Ishikawa (cell line): ENCODE measurements at regions not wholly inside any gene's neighbourhood (a gene's known extent, or its start where the extent isn't known, plus 50 kb on each side); places are given as distances from the start of the nearest gene placed in this dataset.

ENCODE experiments used
- CREB1 ChIP-seq: IDR thresholded peaks from 2 replicates; pipeline ENCODE4 v1.6.1; 2012; ENCODE audit warnings: low read depth
- EP300 ChIP-seq: IDR thresholded peaks from 2 replicates; pipeline ENCODE4 v1.6.1; 2012; ENCODE audit warnings: borderline replicate concordance
- RAD21 ChIP-seq: IDR thresholded peaks from 2 replicates; pipeline ENCODE4 v1.6.1; 2012; ENCODE audit warnings: low read depth
- REST ChIP-seq: IDR thresholded peaks from 2 replicates; pipeline ENCODE4 v1.6.1; 2012; ENCODE audit warnings: low read depth, mild to moderate bottlenecking
- TAF1 ChIP-seq: IDR thresholded peaks from 2 replicates; pipeline ENCODE4 v1.6.1; 2012; ENCODE audit warnings: low read depth, mild to moderate bottlenecking
- TEAD4 ChIP-seq: IDR thresholded peaks from 2 replicates; pipeline ENCODE4 v1.6.1; 2012
- YY1 ChIP-seq: IDR thresholded peaks from 2 replicates; pipeline ENCODE4 v1.6.1; 2012; ENCODE audit warnings: low read depth
- TF ChIP-seq, protein P1 (sequence below): IDR thresholded peaks from 2 replicates; pipeline ENCODE4 v1.6.1; 2012

DNA sequence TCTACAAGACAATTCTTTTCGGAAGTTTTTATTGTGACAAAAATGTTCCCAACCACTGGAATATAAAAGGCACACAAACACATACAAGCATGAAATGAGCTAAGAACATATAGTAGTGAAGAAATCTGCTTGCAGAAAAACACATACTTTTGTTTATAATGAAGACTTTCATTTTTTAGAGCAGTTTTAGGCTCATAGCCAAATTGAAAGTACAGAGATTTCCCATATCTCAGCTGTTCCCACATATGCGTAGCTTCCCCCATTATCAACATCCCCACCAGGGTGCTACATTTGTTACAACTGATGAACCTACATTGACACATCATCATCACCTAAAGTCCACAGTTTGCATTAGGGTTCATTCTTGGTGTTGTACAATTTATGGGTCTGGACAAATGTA, 249.4 kb downstream of the KCTD12 start:
- TF ChIP-seq TAF1 (no peak), REST (no peak), CREB1 (no peak), RAD21 (no peak), YY1 (no peak), EP300 (no peak), TEAD4 (no peak)
- TF ChIP-seq, protein P1, sequence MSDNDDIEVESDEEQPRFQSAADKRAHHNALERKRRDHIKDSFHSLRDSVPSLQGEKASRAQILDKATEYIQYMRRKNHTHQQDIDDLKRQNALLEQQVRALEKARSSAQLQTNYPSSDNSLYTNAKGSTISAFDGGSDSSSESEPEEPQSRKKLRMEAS, result no peak
